ENCODE measurements at regions not wholly inside any gene's neighbourhood (a gene's known extent, or its start where the extent isn't known, plus 50 kb on each side); places are given as distances from the start of the nearest gene placed in this dataset.

- ATAC-seq (ENCODE audit: low read depth) (no peak), DNase-seq (no peak)
- intact Hi-C loops (cut with micrococcal nuclease), result loop anchor here (5.0 kb wide), 2 partner anchors 385 to 1380 kb away; no protein-coding TSS in a partner anchor
- H3K4me1 Mint-ChIP-seq, result no peaks in the 10 kb centered on the region
- POLR2A ChIA-PET, result interaction anchor here (1.6 kb wide), 1 partner anchor 1096 kb away, joined by 6 read pairs; no protein-coding TSS in a partner anchor
- CTCF ChIA-PET, result interaction anchor here (2.0 kb wide), 1 partner anchor 1097 kb away, joined by 21 read pairs; no protein-coding TSS in a partner anchor
- H3K27ac Mint-ChIP-seq, result no peak overlapping the region
- no peaks in the 10 kb centered on the region for H3K36me3 Mint-ChIP-seq (ENCODE audit: low read depth)
- peaks cover 2% of the 10 kb centered on the region for H3K27me3 Mint-ChIP-seq
- no peak for TF ChIP-seq CTCF (IDR thresholded peaks at IDR 0.05)
- H3K9me3 Mint-ChIP-seq, result no peaks in the 10 kb centered on the region
- no peak overlapping the region for H3K4me3 Mint-ChIP-seq
Measured at GRCh38 chr5:18312016-18312415, 677.8 kb downstream of the TAF11L14 start.

GRCh38 chr5:18314192-18314778 lies 680.0 kb downstream of the TAF11L14 start:
- POLR2A ChIA-PET, result no interaction called here
- Mint-ChIP-seq H3K9me3 (no peaks in the 10 kb centered on the region), H3K27ac (no peak overlapping the region), H3K4me3 (no peak overlapping the region), H3K36me3 (ENCODE audit: low read depth) (no peaks in the 10 kb centered on the region), H3K27me3 (no peaks in the 10 kb centered on the region), H3K4me1 (no peaks in the 10 kb centered on the region)
- TF ChIP-seq CTCF (IDR thresholded peaks at IDR 0.05), result no peak
- CTCF ChIA-PET, result interaction anchor here (1.4 to 4.2 kb wide), 3 partner anchors 1099 to 1182 kb away, joined by 5 to 34 read pairs (median 5); no protein-coding TSS in a partner anchor
- no peak for ATAC-seq (ENCODE audit: low read depth)
- intact Hi-C loops (cut with micrococcal nuclease), result loop anchor here (1.0 to 5.0 kb wide), 5 partner anchors 383 to 1523 kb away; no protein-coding TSS in a partner anchor
- DNase-seq, result no peak

DNA sequence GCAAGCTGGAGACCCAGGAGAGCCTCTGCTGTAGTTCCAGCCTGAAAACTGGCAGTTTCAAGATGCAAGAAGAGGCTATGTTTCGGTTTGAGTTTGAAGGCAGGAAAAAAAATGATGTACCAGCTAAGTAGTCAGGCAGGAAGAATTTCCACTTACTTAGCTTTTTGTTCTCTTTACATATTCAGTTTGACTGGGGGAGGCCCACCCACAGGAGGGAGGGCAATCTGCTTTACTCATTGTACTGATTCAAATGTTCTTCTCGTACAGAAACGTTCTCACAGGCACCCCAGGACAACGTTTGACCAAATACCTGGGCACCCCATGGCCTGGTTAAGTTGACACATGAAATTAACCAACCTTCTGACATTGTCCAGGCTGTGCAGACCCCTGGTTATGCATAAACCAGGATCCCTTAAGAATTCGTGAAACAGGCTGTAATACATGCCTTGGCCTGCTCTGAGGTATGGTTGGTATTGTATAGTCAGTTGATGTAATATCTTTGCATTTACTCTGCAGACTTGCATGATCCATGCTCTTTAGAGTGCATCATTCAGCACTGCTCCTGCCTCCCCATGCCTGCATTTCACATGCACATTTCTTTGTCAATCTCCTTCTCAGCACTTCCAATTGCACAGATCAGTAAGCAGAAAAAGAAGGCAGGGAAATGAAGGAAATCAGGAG lies 687.1 kb downstream of the TAF11L14 start:
- H3K36me3 Mint-ChIP-seq (ENCODE audit: low read depth), result no peaks in the 10 kb centered on the region
- H3K27me3 Mint-ChIP-seq, result peaks cover 4% of the 10 kb centered on the region
- peaks cover 5% of the 10 kb centered on the region for H3K9me3 Mint-ChIP-seq
- no peak overlapping the region for H3K4me3 Mint-ChIP-seq
- no peak for DNase-seq
- TF ChIP-seq CTCF (IDR thresholded peaks at IDR 0.05), result no peak
- intact Hi-C loops (cut with micrococcal nuclease), result no loop called here
- H3K4me1 Mint-ChIP-seq, result no peaks in the 10 kb centered on the region
- ATAC-seq (ENCODE audit: low read depth), result no peak
- POLR2A ChIA-PET, result no interaction called here
- H3K27ac Mint-ChIP-seq, result no peak overlapping the region
- CTCF ChIA-PET, result interaction anchor here (0.6 to 2.8 kb wide), 2 partner anchors 1106 to 1353 kb away, joined by 3 to 9 read pairs; no protein-coding TSS in a partner anchor

DNA sequence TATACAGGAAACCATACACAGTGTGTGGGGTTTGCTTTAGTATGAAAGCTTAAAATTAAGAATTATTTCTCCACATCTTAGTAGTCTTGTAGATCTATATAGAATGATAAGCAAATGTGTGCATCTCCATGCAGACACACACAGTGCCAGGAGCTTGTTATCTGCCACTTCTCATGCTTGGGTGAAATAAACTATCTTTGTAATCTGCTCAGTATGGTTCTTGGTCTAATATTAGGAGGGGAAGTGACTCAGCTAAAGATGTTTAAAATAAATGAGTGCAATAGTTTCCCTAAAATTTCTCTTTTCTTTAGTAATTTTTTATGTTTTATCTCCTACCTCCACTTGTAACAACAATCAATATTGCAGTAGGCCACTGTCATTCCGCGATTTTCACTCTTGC lies 689.6 kb downstream of the TAF11L14 start:
- no peaks in the 10 kb centered on the region for H3K36me3 Mint-ChIP-seq (ENCODE audit: low read depth)

More for the DNA sequence above, 689.6 kb downstream of the TAF11L14 start:
- Mint-ChIP-seq H3K27ac (no peak overlapping the region), H3K4me1 (no peaks in the 10 kb centered on the region), H3K4me3 (no peak overlapping the region), H3K27me3 (peaks cover 8% of the 10 kb centered on the region), H3K9me3 (peaks cover 5% of the 10 kb centered on the region)
- DNase-seq (no peak), ATAC-seq (ENCODE audit: low read depth) (no peak)
- TF ChIP-seq CTCF (IDR thresholded peaks at IDR 0.05), result no peak
- intact Hi-C loops (cut with micrococcal nuclease), result no loop called here
- ChIA-PET POLR2A (no interaction called here), CTCF (no interaction called here)

All from activated B cell treated with CpG ODN at 0.5 μM for 24 hours (primary cell).